MV-4-11 (cell line): ENCODE measurements at regions not wholly inside any gene's neighbourhood (a gene's known extent, or its start where the extent isn't known, plus 50 kb on each side); places are given as distances from the start of the nearest gene placed in this dataset.

Experiments
- DNase-seq: peaks from one replicate; lab custom pipeline; 2025; lab: John Stamatoyannopoulos, UW

GRCh38 chr9:96183751-96184150 is 118.2 kb downstream of the HSD17B3 start:
- no peak for DNase-seq

GRCh38 chr9:96178153-96178552 is 123.8 kb downstream of the HSD17B3 start:
- no peak for DNase-seq

GRCh38 chr9:96177719-96178028 is 124.3 kb downstream of the HSD17B3 start:
- DNase-seq: no peak

GRCh38 chr9:96177005-96177718 is 124.8 kb downstream of the HSD17B3 start:
- DNase-seq: no peak

GRCh38 chr9:96175796-96176195 is 126.2 kb downstream of the HSD17B3 start:
- DNase-seq: no peak

GRCh38 chr9:96175001-96175400 is 127.0 kb downstream of the HSD17B3 start:
- no peak for DNase-seq

DNA sequence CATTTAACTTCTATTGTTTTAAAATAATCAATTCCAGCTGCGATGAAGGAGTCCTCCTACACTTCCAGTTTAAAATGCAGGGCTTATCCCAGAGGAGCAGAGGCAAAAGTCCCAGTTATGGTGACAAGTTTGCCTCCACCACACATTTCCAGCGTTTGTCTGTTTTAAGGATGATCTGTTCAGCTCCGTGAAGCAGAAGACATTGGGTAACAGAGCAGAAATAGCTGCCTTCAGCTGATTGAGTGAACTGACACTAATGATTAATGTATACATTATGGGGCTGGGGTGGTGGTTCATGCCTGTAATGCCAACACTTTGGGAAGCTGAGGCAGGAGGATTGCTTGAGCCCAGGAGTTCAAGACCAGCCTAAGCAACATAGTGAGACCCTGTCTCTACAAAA is 127.6 kb downstream of the HSD17B3 start:
- no peak for DNase-seq

- no peak for DNase-seq
Measured at GRCh38 chr9:96173640-96174039, 128.3 kb downstream of the HSD17B3 start.

DNA sequence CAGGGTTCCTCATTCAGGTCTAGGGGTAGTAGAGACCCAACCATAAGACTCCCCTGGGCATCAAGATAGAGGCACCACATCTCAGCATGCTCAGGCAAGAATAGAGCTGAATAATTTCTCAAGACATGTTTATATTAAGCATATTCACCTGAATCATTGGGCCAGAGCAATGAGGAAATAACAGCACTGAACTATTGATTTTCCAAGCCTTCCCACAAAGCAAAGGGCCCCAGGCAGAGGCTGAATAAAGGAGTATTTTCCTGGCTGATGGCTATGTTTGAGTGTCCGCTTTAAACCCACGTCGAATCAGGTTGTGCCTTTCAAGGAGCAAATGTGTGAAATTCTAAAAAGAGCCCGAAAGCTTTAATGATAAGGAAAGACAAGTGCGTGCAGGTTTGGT is 129.2 kb downstream of the HSD17B3 start:
- no peak for DNase-seq

GRCh38 chr9:96171728-96172127 is 130.2 kb downstream of the HSD17B3 start:
- DNase-seq: no peak

- DNase-seq: no peak
Measured at GRCh38 chr9:96169901-96170300, 132.1 kb downstream of the HSD17B3 start.

GRCh38 chr9:96169484-96169883 is 132.5 kb downstream of the HSD17B3 start:
- no peak for DNase-seq

GRCh38 chr9:96168882-96169281 is 133.1 kb downstream of the HSD17B3 start:
- DNase-seq: no peak

DNA sequence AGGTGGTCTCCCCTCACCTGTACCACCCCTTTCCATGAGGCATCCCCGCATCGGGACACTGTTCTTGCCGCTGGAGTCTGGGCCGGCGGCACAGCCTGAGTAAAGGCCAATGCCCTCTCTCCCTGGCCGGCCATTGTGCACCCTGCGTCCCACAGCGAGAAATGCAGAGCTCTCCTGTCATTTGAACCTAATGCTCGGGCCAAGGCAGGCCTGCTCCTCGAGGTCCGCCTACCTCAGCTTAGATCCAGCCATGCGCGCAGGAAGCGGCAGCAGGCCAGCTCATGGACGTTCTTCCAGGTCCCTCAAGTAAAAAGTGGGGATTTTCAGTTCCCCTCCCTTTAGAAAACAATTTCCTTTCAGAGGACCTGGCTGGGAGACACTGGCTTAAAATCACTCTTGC is 135.0 kb downstream of the HSD17B3 start:
- DNase-seq: no peak

DNA sequence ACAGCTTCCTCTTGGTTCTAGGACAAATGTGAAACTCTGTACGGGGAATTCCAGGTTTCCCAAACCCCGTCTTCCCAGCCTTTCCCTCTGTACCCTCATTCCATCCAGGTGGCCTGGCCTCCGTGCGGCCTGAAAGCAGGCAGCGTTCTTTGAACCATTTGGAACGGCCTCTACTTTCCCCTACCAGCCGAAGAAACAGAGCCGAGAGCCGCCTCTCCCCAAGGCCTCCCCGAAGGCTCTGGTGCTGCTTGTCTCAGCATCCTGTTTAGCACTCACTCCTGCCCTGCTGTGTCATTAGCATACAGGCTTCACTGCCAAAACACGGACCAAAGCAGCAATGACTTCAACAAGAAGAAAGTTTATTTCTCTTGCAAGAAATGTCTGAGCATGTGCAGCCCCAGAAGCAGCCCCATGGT is 137.7 kb downstream of the HSD17B3 start:
- DNase-seq: no peak

DNA sequence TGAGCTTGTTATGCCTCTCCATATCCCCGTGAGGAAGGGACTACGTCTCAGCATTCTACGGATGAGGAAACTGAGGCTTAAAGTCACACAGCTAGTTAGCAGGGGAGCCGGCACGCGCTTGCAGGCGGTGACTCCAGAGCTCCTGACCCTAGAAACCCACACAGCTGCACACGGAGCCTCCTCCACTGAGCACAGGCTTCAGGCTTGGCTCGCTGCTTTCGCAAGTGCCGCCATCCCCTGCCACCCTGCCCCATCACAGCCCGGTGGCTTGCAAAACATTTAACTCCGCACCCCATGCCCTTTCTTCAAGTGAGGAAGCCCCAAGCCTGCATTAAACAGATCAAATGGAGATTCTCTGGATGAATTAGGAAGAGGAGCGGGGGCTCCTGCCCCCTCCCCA is 138.3 kb downstream of the HSD17B3 start:
- DNase-seq: peak; percentile 85

DNA sequence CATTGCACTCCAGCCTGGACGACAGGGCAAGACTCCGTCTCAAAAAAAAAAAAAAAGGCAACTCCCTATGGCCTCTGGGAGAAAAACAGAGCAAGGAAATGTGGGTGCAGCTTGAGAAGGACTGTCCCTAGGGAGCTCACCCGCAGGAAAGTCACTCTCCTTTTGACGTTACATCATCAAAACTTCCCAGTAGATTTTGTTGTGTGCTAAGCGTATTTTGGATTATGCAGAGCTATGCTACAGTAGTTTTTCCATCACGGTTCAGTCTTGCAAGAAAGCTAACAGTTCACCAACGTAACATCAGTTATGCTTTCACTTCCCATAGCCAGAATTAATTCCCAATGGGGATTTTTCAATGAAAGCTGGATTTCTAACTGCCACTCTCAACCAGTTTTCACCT is 138.8 kb downstream of the HSD17B3 start:
- DNase-seq: peak; percentile 79

DNA sequence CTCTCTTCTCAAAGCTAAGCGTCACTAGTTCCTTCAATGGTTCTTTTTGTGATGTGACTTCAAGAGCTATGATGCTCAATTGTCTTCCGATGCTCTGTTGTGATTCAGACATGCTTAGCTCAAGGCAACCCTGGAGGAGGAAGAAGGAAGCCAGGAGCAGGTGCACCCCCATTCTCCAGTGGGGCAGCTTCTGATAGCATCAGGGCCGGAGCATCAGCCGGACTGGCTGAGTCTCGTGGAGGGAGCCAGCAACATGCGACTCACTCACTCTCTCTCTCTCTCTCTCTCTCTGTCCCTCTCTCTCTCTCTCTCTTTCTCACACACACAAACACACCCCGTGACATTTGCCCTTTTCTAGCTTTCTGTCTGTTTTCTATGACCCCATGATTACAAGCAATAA is 140.2 kb downstream of the HSD17B3 start:
- DNase-seq: no peak

- DNase-seq: no peak
Measured at GRCh38 chr9:96160866-96161265, 141.1 kb downstream of the HSD17B3 start.

DNA sequence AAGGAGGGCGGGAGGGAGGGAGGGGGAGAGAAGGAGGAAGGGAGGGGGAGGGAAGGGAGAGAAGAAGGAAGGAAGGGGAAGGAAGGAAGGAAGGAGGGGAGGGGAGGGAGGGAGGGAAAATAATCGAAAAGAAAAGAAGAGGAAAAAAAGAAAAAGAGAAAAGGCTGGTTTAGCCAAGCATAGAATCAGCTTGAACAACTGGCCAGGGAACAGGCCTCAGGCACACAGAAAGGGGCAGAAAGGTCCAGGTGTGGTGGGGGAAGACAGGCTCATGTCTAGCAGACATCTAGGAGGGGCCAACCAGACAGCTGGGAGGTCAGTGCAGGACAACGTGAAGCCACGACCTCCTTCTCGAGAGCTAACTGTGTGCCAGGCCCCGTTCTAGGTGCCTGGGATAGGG is 141.8 kb downstream of the HSD17B3 start:
- no peak for DNase-seq

GRCh38 chr9:96159596-96159995 is 142.4 kb downstream of the HSD17B3 start:
- DNase-seq: no peak

GRCh38 chr9:96158909-96159575 is 142.9 kb downstream of the HSD17B3 start:
- DNase-seq: peak; percentile 74

DNA sequence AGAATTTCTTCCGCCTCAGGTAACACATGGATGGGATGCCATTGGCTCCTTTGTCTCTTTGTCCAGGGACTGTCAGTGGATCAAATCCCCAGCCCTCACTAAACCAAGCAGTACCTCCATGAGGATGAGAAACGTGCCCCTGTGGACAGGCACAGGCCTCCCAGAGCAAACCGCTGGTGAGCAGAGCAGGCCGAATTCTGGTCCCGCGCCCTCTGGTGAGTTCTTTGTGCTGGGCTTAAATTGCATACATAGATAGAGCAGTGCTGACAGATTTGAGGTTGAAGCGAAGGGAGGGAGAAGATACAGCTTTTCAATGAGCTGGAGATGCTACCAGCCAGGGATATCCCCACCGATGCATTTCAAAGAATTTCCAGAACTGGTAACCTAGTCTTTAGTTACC is 143.8 kb downstream of the HSD17B3 start:
- no peak for DNase-seq

DNA sequence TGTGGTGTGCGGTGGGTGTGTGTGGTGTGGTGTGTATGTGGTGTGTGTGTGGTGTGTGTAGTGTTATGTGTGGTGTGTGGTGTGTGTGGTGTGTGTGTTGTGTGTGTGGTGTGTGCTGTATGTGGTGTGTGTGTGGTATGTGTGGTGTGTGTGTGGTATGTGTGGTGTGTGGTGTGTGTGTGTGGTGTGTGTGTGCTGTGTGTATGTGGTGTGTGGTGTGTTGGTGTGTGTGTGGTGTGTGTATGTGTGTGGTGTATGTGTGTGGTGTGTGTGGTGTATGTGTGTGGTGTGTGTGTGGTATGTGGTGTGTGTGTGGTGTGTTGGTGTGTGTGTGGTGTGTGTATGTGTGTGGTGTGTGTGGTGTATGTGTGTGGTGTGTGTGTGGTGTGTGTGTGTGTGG is 144.3 kb downstream of the HSD17B3 start:
- no peak for DNase-seq
